ENCODE measurements at regions not wholly inside any gene's neighbourhood (a gene's known extent, or its start where the extent isn't known, plus 50 kb on each side); places are given as distances from the start of the nearest gene placed in this dataset.

DNA sequence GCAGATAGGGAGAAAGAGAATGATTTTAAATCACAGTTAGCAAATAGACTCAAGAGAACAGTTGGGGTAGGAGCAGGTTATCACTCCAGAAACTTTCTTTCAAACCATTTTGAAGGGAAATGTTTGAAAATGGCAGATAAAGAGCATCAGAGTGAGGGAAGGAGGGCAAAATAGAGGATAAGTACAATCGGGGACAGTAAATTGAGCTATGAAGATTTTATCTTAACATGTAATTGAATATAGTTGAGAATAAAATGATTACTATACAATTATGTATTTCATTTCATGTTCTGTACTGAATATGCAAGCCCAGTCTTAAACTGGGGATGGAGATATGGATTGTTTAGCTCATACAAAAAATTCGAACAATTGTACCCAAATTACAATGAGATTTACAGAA, 54.0 kb downstream of the MAP10 start:
- in situ Hi-C loops (cut with MboI; ENCODE audit: low sequenced_read_pairs in 4 of 4) (no loop called here), intact Hi-C loops (cut with DNase I; ENCODE audit: low total_unique reads) (no loop called here)
- TF ChIP-seq POLR2A (IDR thresholded peaks at IDR 0.05), result no peak
- TF ChIP-seq, protein P1, sequence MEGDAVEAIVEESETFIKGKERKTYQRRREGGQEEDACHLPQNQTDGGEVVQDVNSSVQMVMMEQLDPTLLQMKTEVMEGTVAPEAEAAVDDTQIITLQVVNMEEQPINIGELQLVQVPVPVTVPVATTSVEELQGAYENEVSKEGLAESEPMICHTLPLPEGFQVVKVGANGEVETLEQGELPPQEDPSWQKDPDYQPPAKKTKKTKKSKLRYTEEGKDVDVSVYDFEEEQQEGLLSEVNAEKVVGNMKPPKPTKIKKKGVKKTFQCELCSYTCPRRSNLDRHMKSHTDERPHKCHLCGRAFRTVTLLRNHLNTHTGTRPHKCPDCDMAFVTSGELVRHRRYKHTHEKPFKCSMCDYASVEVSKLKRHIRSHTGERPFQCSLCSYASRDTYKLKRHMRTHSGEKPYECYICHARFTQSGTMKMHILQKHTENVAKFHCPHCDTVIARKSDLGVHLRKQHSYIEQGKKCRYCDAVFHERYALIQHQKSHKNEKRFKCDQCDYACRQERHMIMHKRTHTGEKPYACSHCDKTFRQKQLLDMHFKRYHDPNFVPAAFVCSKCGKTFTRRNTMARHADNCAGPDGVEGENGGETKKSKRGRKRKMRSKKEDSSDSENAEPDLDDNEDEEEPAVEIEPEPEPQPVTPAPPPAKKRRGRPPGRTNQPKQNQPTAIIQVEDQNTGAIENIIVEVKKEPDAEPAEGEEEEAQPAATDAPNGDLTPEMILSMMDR (IDR thresholded peaks at IDR 0.05 in 4 of 5, conservative IDR thresholded peaks at IDR 0.05 in 1 of 5), result no peak
- no peak for ATAC-seq
- Histone ChIP-seq H3K36me3 (no peaks in the 10 kb centered on the region), H3K4me3 (no peak overlapping the region), H3K27me3 (no peaks in the 10 kb centered on the region), H3K4me1 (no peaks in the 10 kb centered on the region), H3K27ac (no peak overlapping the region), H3K9me3 (no peaks in the 10 kb centered on the region)
- no peak for DNase-seq

DNA sequence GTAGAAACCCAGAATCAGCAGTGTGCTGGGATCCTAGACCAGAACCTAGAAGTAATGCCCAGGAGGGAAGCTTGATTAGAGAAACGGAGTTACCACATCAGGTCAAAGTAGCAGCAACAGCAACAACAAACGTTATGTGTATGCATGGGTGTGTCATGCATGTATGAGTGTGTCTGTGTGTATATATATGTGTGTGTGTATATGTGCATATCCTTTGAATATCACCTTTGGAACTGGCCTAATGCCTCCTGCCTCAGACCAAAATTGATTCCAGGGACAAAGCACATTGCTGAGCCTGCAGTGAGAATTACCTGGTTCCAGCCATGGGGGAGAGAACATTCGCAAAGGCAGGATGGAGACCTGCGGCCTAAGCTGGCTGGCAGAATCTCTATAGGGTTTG, 55.9 kb downstream of the MAP10 start:
- Histone ChIP-seq H3K4me3 (no peak overlapping the region), H3K36me3 (no peaks in the 10 kb centered on the region), H3K27ac (no peak overlapping the region), H3K9me3 (no peaks in the 10 kb centered on the region), H3K27me3 (no peaks in the 10 kb centered on the region), H3K4me1 (no peaks in the 10 kb centered on the region)
- DNase-seq (no peak), ATAC-seq (no peak)
- intact Hi-C loops (cut with DNase I; ENCODE audit: low total_unique reads), result no loop called here
- no peak for TF ChIP-seq POLR2A (IDR thresholded peaks at IDR 0.05)
- TF ChIP-seq, protein P1 (IDR thresholded peaks at IDR 0.05 in 4 of 5, conservative IDR thresholded peaks at IDR 0.05 in 1 of 5), result no peak
- in situ Hi-C loops (cut with MboI; ENCODE audit: low sequenced_read_pairs in 4 of 4), result no loop called here

- in situ Hi-C loops (cut with MboI; ENCODE audit: low sequenced_read_pairs in 4 of 4) (no loop called here), intact Hi-C loops (cut with DNase I; ENCODE audit: low total_unique reads) (no loop called here)
- no peak for DNase-seq
- no peak for TF ChIP-seq POLR2A (IDR thresholded peaks at IDR 0.05)
- TF ChIP-seq, protein P1 (IDR thresholded peaks at IDR 0.05 in 4 of 5, conservative IDR thresholded peaks at IDR 0.05 in 1 of 5), result no peak
- ATAC-seq, result no peak
- no peak overlapping the region for H3K4me3 ChIP-seq
- no peaks in the 10 kb centered on the region for H3K9me3 ChIP-seq
- no peak overlapping the region for H3K27ac ChIP-seq
- H3K36me3 ChIP-seq, result no peaks in the 10 kb centered on the region
- no peaks in the 10 kb centered on the region for H3K4me1 ChIP-seq
- no peaks in the 10 kb centered on the region for H3K27me3 ChIP-seq
Measured at GRCh38 chr1:232863544-232864275, 58.5 kb downstream of the MAP10 start.

- DNase-seq (no peak), ATAC-seq (no peak)
- no peak overlapping the region for H3K4me3 ChIP-seq
- in situ Hi-C loops (cut with MboI; ENCODE audit: low sequenced_read_pairs in 4 of 4), result no loop called here
- H3K27me3 ChIP-seq, result no peaks in the 10 kb centered on the region
- H3K36me3 ChIP-seq, result no peaks in the 10 kb centered on the region
- H3K27ac ChIP-seq, result no peak overlapping the region
- intact Hi-C loops (cut with DNase I; ENCODE audit: low total_unique reads), result no loop called here
- no peaks in the 10 kb centered on the region for H3K4me1 ChIP-seq
- TF ChIP-seq, protein P1 (IDR thresholded peaks at IDR 0.05 in 4 of 5, conservative IDR thresholded peaks at IDR 0.05 in 1 of 5), result no peak
- TF ChIP-seq POLR2A (IDR thresholded peaks at IDR 0.05), result no peak
- H3K9me3 ChIP-seq, result no peaks in the 10 kb centered on the region
Measured at GRCh38 chr1:232865102-232865931, 60.1 kb downstream of the MAP10 start.
